Smooth muscle cell (in vitro differentiated cells): ENCODE measurements at regions not wholly inside any gene's neighbourhood (a gene's known extent, or its start where the extent isn't known, plus 50 kb on each side); places are given as distances from the start of the nearest gene placed in this dataset.

Source experiments
- DNase-seq: peaks from one replicate; lab custom pipeline; 2025; ENCODE audit not compliant: unreplicated experiment; lab: John Stamatoyannopoulos, UW
- H2AFZ ChIP-seq: fragments of 200-600 bp; sonication (generic); 2 replicates; pipeline ENCODE4 v1.6.0; 2016; ENCODE audit warnings: antibody characterized with exemption, low read depth, mild to moderate bottlenecking
- H3F3A ChIP-seq: fragments of 200-600 bp; sonication (generic); 2 replicates; pipeline ENCODE4 v1.6.0; 2017; ENCODE audit warnings: antibody characterized with exemption, low read depth
- H3K27ac ChIP-seq: fragments of 200-600 bp; sonication (generic); 2 replicates; pipeline ENCODE4 v1.5.1; 2016; ENCODE audit warnings: low read depth, mild to moderate bottlenecking
- H3K27me3 ChIP-seq: fragments of 200-600 bp; sonication (generic); 2 replicates; pipeline ENCODE4 v1.6.1; 2016; ENCODE audit warnings: low read depth, mild to moderate bottlenecking
- H3K36me3 ChIP-seq: fragments of 200-600 bp; sonication (generic); 2 replicates; pipeline ENCODE4 v1.5.1; 2016; ENCODE audit warnings: low read depth
- H3K4me1 ChIP-seq: fragments of 200-600 bp; sonication (generic); 2 replicates; pipeline ENCODE4 v1.5.1; 2016; ENCODE audit warnings: low read depth
- H3K4me2 ChIP-seq: fragments of 200-600 bp; sonication (generic); 2 replicates; pipeline ENCODE4 v1.6.0; 2016; ENCODE audit warnings: mild to moderate bottlenecking
- H3K4me3 ChIP-seq: fragments of 200-600 bp; sonication (generic); 2 replicates; pipeline ENCODE4 v1.5.1; 2016; ENCODE audit warnings: mild to moderate bottlenecking
- H3K79me2 ChIP-seq: fragments of 200-600 bp; sonication (generic); 2 replicates; pipeline ENCODE4 v1.6.0; 2016; ENCODE audit warnings: low read depth, mild to moderate bottlenecking
- H3K9ac ChIP-seq: fragments of 200-600 bp; sonication (generic); 2 replicates; pipeline ENCODE4 v1.6.0; 2016; ENCODE audit warnings: low read depth
- H3K9me3 ChIP-seq: fragments of 200-600 bp; sonication (generic); replicated peaks from 2 replicates; pipeline ENCODE4 v1.5.1; 2016; ENCODE audit warnings: low read depth
- H4K20me1 ChIP-seq: fragments of 200-600 bp; sonication (generic); 2 replicates; pipeline ENCODE4 v1.6.0; 2016; ENCODE audit warnings: low read depth
- WGBS: methylation state at CpG from one replicate; pipeline ENCODE4 v1.1.7; 2016; ENCODE audit warnings: low lambda C conversion rate; 5-methylcytosine and 5-hydroxymethylcytosine counted together
- TF ChIP-seq, protein P1 (sequence below): fragments of 200-600 bp; sonication (generic); IDR thresholded peaks from 2 replicates; pipeline ENCODE4 v1.5.1; 2017; ENCODE audit warnings: borderline replicate concordance, mild to moderate bottlenecking, antibody characterized with exemption; ENCODE audit not compliant: insufficient read depth, poor library complexity, severe bottlenecking

DNA sequence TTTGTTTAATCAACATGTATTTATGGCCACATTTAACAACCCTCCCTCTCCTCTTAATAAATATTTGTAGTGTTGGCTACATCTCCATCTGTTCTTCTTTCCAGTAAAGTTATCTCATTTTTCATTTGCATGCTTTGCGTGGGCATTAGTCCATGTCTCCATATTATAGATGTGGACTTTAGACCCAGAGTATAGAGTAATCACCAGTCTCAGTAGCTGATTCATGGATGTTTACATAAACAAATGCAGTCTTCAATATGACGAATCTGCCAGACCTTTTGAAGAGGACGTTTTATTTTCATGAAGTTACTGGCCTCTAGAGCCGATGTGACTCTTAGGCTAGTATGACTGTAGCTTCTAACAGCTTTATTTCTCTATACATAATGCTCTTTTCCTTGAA is 1546.2 kb downstream of the OLFM4 start:
- H3K36me3 ChIP-seq: no peaks in the 10 kb centered on the region
- DNase-seq: no peak
- no peak overlapping the region for H3K4me3 ChIP-seq
- no peak overlapping the region for H3K4me2 ChIP-seq
- H3K9me3 ChIP-seq: no peaks in the 10 kb centered on the region
- H3K79me2 ChIP-seq: no peaks in the 10 kb centered on the region
- no peaks in the 10 kb centered on the region for H3F3A ChIP-seq
- 76% methylated on average over 4 of the region's 4 CpGs for WGBS
- no peaks in the 10 kb centered on the region for H4K20me1 ChIP-seq
- H3K27me3 ChIP-seq: no peaks in the 10 kb centered on the region
- no peaks in the 10 kb centered on the region for H3K4me1 ChIP-seq
- H2AFZ ChIP-seq: no peak overlapping the region
- no peak overlapping the region for H3K27ac ChIP-seq
- TF ChIP-seq, protein P1, sequence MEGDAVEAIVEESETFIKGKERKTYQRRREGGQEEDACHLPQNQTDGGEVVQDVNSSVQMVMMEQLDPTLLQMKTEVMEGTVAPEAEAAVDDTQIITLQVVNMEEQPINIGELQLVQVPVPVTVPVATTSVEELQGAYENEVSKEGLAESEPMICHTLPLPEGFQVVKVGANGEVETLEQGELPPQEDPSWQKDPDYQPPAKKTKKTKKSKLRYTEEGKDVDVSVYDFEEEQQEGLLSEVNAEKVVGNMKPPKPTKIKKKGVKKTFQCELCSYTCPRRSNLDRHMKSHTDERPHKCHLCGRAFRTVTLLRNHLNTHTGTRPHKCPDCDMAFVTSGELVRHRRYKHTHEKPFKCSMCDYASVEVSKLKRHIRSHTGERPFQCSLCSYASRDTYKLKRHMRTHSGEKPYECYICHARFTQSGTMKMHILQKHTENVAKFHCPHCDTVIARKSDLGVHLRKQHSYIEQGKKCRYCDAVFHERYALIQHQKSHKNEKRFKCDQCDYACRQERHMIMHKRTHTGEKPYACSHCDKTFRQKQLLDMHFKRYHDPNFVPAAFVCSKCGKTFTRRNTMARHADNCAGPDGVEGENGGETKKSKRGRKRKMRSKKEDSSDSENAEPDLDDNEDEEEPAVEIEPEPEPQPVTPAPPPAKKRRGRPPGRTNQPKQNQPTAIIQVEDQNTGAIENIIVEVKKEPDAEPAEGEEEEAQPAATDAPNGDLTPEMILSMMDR: no peak
- no peak overlapping the region for H3K9ac ChIP-seq

- no peaks in the 10 kb centered on the region for H3K9me3 ChIP-seq
- no peak overlapping the region for H3K27ac ChIP-seq
- no peaks in the 10 kb centered on the region for H3K36me3 ChIP-seq
- TF ChIP-seq, protein P1: no peak
- no peaks in the 10 kb centered on the region for H3K79me2 ChIP-seq
- DNase-seq: no peak
- H3K4me3 ChIP-seq: no peak overlapping the region
- H3K4me2 ChIP-seq: no peak overlapping the region
- H4K20me1 ChIP-seq: no peaks in the 10 kb centered on the region
- no peak overlapping the region for H2AFZ ChIP-seq
- H3F3A ChIP-seq: no peaks in the 10 kb centered on the region
- no peak overlapping the region for H3K9ac ChIP-seq
- 90% methylated on average over 3 of the region's 3 CpGs for WGBS
- H3K4me1 ChIP-seq: no peaks in the 10 kb centered on the region
- H3K27me3 ChIP-seq: no peaks in the 10 kb centered on the region
These were observed 1562.9 kb downstream of the OLFM4 start for GRCh38 chr13:54591540-54591939.

GRCh38 chr13:54592201-54592600 is 1563.6 kb downstream of the OLFM4 start:
- H3K4me2 ChIP-seq: no peak overlapping the region
- DNase-seq: no peak
- H4K20me1 ChIP-seq: no peaks in the 10 kb centered on the region
- no peaks in the 10 kb centered on the region for H3K4me1 ChIP-seq
- TF ChIP-seq, protein P1: no peak
- H3K27me3 ChIP-seq: no peaks in the 10 kb centered on the region
- H3K27ac ChIP-seq: no peak overlapping the region
- no peaks in the 10 kb centered on the region for H3K9me3 ChIP-seq
- no peaks in the 10 kb centered on the region for H3F3A ChIP-seq
- H3K9ac ChIP-seq: no peak overlapping the region
- no peak overlapping the region for H3K4me3 ChIP-seq
- no peaks in the 10 kb centered on the region for H3K36me3 ChIP-seq
- H3K79me2 ChIP-seq: no peaks in the 10 kb centered on the region
- no peak overlapping the region for H2AFZ ChIP-seq
- 68% methylated on average over 2 of the region's 2 CpGs for WGBS

- Histone ChIP-seq H3F3A (no peaks in the 10 kb centered on the region), H3K4me3 (no peak overlapping the region), H3K4me2 (no peak overlapping the region), H2AFZ (no peak overlapping the region), H3K36me3 (no peaks in the 10 kb centered on the region), H3K4me1 (no peaks in the 10 kb centered on the region), H3K79me2 (no peaks in the 10 kb centered on the region), H3K9ac (no peak overlapping the region), H3K27me3 (no peaks in the 10 kb centered on the region), H4K20me1 (no peaks in the 10 kb centered on the region), H3K27ac (no peak overlapping the region), H3K9me3 (no peaks in the 10 kb centered on the region)
- TF ChIP-seq, protein P1: no peak
- 97% methylated on average over 3 of the region's 3 CpGs for WGBS
- DNase-seq: no peak
These were observed 1564.9 kb downstream of the OLFM4 start for GRCh38 chr13:54593504-54593903.
